ENCODE measurements at regions not wholly inside any gene's neighbourhood (a gene's known extent, or its start where the extent isn't known, plus 50 kb on each side); places are given as distances from the start of the nearest gene placed in this dataset.

GRCh38 chr9:31623511-31623910 lies 760.9 kb upstream of the ACO1 start:
- ChIA-PET POLR2A (no interaction called here), CTCF (no interaction called here)
- no peak for TF ChIP-seq CTCF (IDR thresholded peaks at IDR 0.05; ENCODE audit: control extremely low read depth, extremely low read depth, low read depth, missing control alignments)
- no peak for DNase-seq (ENCODE audit: extremely low spot score)

- ChIA-PET POLR2A (interaction anchor here (0.5 kb wide), 1 partner anchor 1696 kb away, joined by 3 read pairs; no protein-coding TSS in a partner anchor), CTCF (interaction anchor here (1.4 kb wide), 1 partner anchor 11 kb away, joined by 7 read pairs; no protein-coding TSS in a partner anchor)
- DNase-seq (ENCODE audit: extremely low spot score) = no peak
- TF ChIP-seq CTCF (IDR thresholded peaks at IDR 0.05; ENCODE audit: control extremely low read depth, extremely low read depth, low read depth, missing control alignments) = no peak
Measured at GRCh38 chr9:31629292-31629691, 755.2 kb upstream of the ACO1 start.

- POLR2A ChIA-PET = no interaction called here
- DNase-seq (ENCODE audit: extremely low spot score) = no peak
- CTCF ChIA-PET = no interaction called here
Measured at GRCh38 chr9:31637265-31637664, 747.2 kb upstream of the ACO1 start.

GRCh38 chr9:31637861-31638260 lies 746.6 kb upstream of the ACO1 start:
- no peak for DNase-seq (ENCODE audit: extremely low spot score)
- CTCF ChIA-PET = no interaction called here
- no peak for TF ChIP-seq CTCF (IDR thresholded peaks at IDR 0.05; ENCODE audit: control extremely low read depth, extremely low read depth, low read depth, missing control alignments)
- POLR2A ChIA-PET = no interaction called here

More at GRCh38 chr9:31637265-31637664, 747.2 kb upstream of the ACO1 start:
- no peak for TF ChIP-seq CTCF (IDR thresholded peaks at IDR 0.05; ENCODE audit: control extremely low read depth, extremely low read depth, low read depth, missing control alignments)

- CTCF ChIA-PET = interaction anchor here (1.0 to 1.9 kb wide), 2 partner anchors 8 to 11 kb away, joined by 3 to 7 read pairs; no protein-coding TSS in a partner anchor
- POLR2A ChIA-PET = no interaction called here
- no peak for DNase-seq (ENCODE audit: extremely low spot score)
- TF ChIP-seq CTCF (IDR thresholded peaks at IDR 0.05; ENCODE audit: control extremely low read depth, extremely low read depth, low read depth, missing control alignments) = no peak
Measured at GRCh38 chr9:31639451-31639850, 745.0 kb upstream of the ACO1 start.

GRCh38 chr9:31669311-31669710 lies 715.1 kb upstream of the ACO1 start:
- CTCF ChIA-PET = no interaction called here
- TF ChIP-seq CTCF (IDR thresholded peaks at IDR 0.05; ENCODE audit: control extremely low read depth, extremely low read depth, low read depth, missing control alignments) = no peak
- POLR2A ChIA-PET = no interaction called here
- no peak for DNase-seq (ENCODE audit: extremely low spot score)

GRCh38 chr9:31671011-31671410 lies 713.4 kb upstream of the ACO1 start:
- TF ChIP-seq CTCF (IDR thresholded peaks at IDR 0.05; ENCODE audit: control extremely low read depth, extremely low read depth, low read depth, missing control alignments) = no peak
- no peak for DNase-seq (ENCODE audit: extremely low spot score)
- ChIA-PET POLR2A (no interaction called here), CTCF (no interaction called here)

All from GM10248 (cell line).